ENCODE measurements at regions not wholly inside any gene's neighbourhood (a gene's known extent, or its start where the extent isn't known, plus 50 kb on each side); places are given as distances from the start of the nearest gene placed in this dataset.

- H3K4me2 ChIP-seq (ENCODE audit: low read length) = no peak overlapping the region
- H3K27me3 ChIP-seq (ENCODE audit: control insufficient read depth, insufficient read depth, low read length) = no peaks in the 10 kb centered on the region
- TF ChIP-seq, protein P1, sequence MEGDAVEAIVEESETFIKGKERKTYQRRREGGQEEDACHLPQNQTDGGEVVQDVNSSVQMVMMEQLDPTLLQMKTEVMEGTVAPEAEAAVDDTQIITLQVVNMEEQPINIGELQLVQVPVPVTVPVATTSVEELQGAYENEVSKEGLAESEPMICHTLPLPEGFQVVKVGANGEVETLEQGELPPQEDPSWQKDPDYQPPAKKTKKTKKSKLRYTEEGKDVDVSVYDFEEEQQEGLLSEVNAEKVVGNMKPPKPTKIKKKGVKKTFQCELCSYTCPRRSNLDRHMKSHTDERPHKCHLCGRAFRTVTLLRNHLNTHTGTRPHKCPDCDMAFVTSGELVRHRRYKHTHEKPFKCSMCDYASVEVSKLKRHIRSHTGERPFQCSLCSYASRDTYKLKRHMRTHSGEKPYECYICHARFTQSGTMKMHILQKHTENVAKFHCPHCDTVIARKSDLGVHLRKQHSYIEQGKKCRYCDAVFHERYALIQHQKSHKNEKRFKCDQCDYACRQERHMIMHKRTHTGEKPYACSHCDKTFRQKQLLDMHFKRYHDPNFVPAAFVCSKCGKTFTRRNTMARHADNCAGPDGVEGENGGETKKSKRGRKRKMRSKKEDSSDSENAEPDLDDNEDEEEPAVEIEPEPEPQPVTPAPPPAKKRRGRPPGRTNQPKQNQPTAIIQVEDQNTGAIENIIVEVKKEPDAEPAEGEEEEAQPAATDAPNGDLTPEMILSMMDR (IDR thresholded peaks at IDR 0.05) = no peak
- no peaks in the 10 kb centered on the region for H3K36me3 ChIP-seq (ENCODE audit: control insufficient read depth, insufficient read depth, low read length)
- H3K79me2 ChIP-seq = no peaks in the 10 kb centered on the region
- no peaks in the 10 kb centered on the region for H3K4me1 ChIP-seq
- no peaks in the 10 kb centered on the region for H3K9me3 ChIP-seq (ENCODE audit: control insufficient read depth, low read length)
- no peak overlapping the region for H2AFZ ChIP-seq
- H3K27ac ChIP-seq = no peak overlapping the region
- no peak overlapping the region for H3K4me3 ChIP-seq (ENCODE audit: low read depth, low read length)
- no peak overlapping the region for H3K9ac ChIP-seq
Measured at GRCh38 chr3:82144811-82145210, 383.4 kb upstream of the GBE1 start.

DNA sequence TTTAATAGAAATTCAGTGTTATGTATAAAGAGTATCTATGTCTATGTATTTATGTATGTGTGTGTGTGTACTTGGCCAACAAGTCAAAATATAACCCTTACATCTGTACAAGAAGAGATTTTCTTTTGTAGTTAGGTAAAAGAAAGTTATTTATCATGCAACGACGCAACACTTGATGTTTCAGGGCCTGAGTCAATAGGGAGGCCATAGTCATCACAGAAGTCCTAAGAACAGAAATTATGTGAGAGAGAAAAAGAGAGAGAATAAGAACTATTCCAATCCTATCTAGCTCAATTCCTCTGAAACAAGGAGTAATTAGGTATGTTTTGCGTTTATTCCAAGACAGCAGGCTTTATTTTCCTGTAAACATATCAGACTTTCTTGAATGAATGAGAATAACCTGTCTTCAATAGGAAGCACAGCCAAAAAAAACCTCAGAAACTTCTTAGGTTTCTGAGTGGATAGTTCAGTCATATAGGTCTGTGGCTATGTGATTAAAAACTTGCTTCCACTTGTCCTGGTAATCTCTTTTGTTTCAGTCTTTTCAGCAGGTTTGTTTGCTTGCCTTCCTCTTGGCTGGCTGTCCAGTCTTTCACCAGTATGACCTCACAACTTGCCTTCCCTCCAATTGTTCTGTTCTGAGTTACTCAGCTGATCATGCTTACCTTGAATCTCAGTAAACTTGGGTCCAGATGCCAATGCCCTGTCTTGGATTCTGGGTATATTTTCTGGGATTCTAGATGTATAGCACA is 382.4 kb upstream of the GBE1 start:
- Histone ChIP-seq H3K4me3 (ENCODE audit: low read depth, low read length) (no peak overlapping the region), H3K27me3 (ENCODE audit: control insufficient read depth, insufficient read depth, low read length) (no peaks in the 10 kb centered on the region), H3K79me2 (no peaks in the 10 kb centered on the region), H3K4me1 (no peaks in the 10 kb centered on the region), H3K27ac (no peak overlapping the region), H3K36me3 (ENCODE audit: control insufficient read depth, insufficient read depth, low read length) (no peaks in the 10 kb centered on the region), H3K9ac (no peak overlapping the region), H3K9me3 (ENCODE audit: control insufficient read depth, low read length) (no peaks in the 10 kb centered on the region), H2AFZ (no peak overlapping the region), H3K4me2 (ENCODE audit: low read length) (no peak overlapping the region)
- TF ChIP-seq, protein P1 (IDR thresholded peaks at IDR 0.05) = no peak

DNA sequence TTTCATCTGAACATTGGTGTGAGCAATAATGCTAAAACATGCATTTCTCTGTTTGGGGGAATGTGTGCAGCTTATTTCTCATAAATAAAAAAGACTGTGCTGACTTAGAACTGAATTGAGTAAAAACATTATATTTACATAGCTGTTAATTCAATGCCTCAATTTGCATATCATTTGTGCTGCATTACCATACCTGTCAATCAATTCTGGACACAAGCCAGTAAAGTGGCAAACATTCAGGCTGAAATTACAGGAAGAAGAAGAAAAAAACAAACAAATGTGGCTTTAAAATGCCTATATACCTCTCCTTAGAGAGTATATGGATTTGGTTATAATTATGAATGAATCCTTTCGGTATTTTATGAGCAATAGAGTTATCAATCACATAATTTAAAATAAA is 380.1 kb upstream of the GBE1 start:
- TF ChIP-seq, protein P1 (IDR thresholded peaks at IDR 0.05) = no peak
- no peak overlapping the region for H3K4me2 ChIP-seq (ENCODE audit: low read length)
- H3K27me3 ChIP-seq (ENCODE audit: control insufficient read depth, insufficient read depth, low read length) = no peaks in the 10 kb centered on the region
- no peak overlapping the region for H3K4me3 ChIP-seq (ENCODE audit: low read depth, low read length)
- no peak overlapping the region for H2AFZ ChIP-seq
- no peak overlapping the region for H3K9ac ChIP-seq
- no peaks in the 10 kb centered on the region for H3K36me3 ChIP-seq (ENCODE audit: control insufficient read depth, insufficient read depth, low read length)
- no peaks in the 10 kb centered on the region for H3K79me2 ChIP-seq
- no peaks in the 10 kb centered on the region for H3K4me1 ChIP-seq
- H3K27ac ChIP-seq = no peak overlapping the region
- H3K9me3 ChIP-seq (ENCODE audit: control insufficient read depth, low read length) = no peaks in the 10 kb centered on the region

- no peak overlapping the region for H2AFZ ChIP-seq
- H3K36me3 ChIP-seq (ENCODE audit: control insufficient read depth, insufficient read depth, low read length) = no peaks in the 10 kb centered on the region
- no peak overlapping the region for H3K4me3 ChIP-seq (ENCODE audit: low read depth, low read length)
- H3K9ac ChIP-seq = no peak overlapping the region
- no peak overlapping the region for H3K4me2 ChIP-seq (ENCODE audit: low read length)
- H3K27me3 ChIP-seq (ENCODE audit: control insufficient read depth, insufficient read depth, low read length) = no peaks in the 10 kb centered on the region
- H3K27ac ChIP-seq = no peak overlapping the region
- TF ChIP-seq, protein P1 (IDR thresholded peaks at IDR 0.05) = no peak
- H3K79me2 ChIP-seq = no peaks in the 10 kb centered on the region
- no peaks in the 10 kb centered on the region for H3K9me3 ChIP-seq (ENCODE audit: control insufficient read depth, low read length)
- H3K4me1 ChIP-seq = no peaks in the 10 kb centered on the region
Measured at GRCh38 chr3:82137861-82138260, 376.4 kb upstream of the GBE1 start.

DNA sequence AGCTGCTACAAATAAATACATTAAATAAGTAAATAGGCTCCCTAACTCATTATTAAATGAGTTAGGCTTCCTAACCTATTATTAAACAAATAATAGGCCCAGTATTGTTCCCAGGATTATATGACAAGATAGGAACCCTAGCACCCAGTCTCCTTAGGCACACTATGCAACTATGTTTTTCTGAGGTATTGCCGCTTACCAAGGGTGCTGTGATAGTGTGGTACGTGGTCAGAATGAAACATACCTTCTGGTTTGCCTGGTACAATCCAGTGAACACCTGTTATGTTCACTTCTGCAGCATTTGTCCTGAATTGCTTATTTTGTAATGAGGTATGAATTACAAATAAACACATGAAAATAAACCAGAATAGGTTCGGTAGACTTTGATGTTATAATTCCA is 375.6 kb upstream of the GBE1 start:
- no peak overlapping the region for H3K9ac ChIP-seq
- H3K9me3 ChIP-seq (ENCODE audit: control insufficient read depth, low read length) = no peaks in the 10 kb centered on the region
- no peaks in the 10 kb centered on the region for H3K4me1 ChIP-seq
- H3K36me3 ChIP-seq (ENCODE audit: control insufficient read depth, insufficient read depth, low read length) = no peaks in the 10 kb centered on the region
- H3K27me3 ChIP-seq (ENCODE audit: control insufficient read depth, insufficient read depth, low read length) = no peaks in the 10 kb centered on the region
- no peaks in the 10 kb centered on the region for H3K79me2 ChIP-seq
- H3K27ac ChIP-seq = no peak overlapping the region
- TF ChIP-seq, protein P1 (IDR thresholded peaks at IDR 0.05) = no peak
- no peak overlapping the region for H3K4me3 ChIP-seq (ENCODE audit: low read depth, low read length)
- H2AFZ ChIP-seq = no peak overlapping the region
- H3K4me2 ChIP-seq (ENCODE audit: low read length) = no peak overlapping the region
